ENCODE measurements at regions not wholly inside any gene's neighbourhood (a gene's known extent, or its start where the extent isn't known, plus 50 kb on each side); places are given as distances from the start of the nearest gene placed in this dataset.

DNA sequence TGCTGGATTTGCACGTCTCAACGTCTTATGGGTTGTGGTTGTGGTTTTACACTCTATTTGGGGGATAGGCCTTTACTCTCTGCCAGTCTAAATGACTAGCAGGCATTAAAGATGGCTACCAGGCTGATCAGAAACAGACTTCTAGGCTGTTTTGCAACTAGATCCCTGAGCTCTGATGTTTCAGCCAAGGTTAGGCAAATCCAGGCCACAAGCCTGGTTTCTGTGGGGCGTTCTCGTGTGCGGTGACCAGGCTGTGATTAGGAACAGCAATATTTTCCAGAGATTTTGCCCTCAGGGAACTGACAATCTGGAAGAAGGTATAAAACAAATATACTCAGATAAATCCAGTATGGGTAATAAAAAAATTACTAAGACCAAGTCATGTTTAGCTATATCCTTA is 502.4 kb downstream of the INSC start:
- Histone ChIP-seq H3K79me2 (ENCODE audit: insufficient read depth, low read length) (no peaks in the 10 kb centered on the region), H3K36me3 (replicated peaks in 1 of 2; ENCODE audit: control insufficient read depth in 1 of 2, insufficient read depth in 2 of 2, low read length in 2 of 2) (no peaks in the 10 kb centered on the region), H3K27ac (ENCODE audit: low read depth in 1 of 2, low read length in 2 of 2) (no peak overlapping the region), H2AFZ (ENCODE audit: insufficient read depth, low read depth, low read length, poor library complexity, severe bottlenecking) (no peak overlapping the region), H3K9me3 (replicated peaks in 1 of 2; ENCODE audit: control insufficient read depth in 1 of 2, insufficient read depth in 1 of 2, low read length in 2 of 2) (peaks cover 0 to 3% of the 10 kb centered on the region in 2 donors), H3K4me3 (replicated peaks in 1 of 3; ENCODE audit: low read depth in 2 of 3, low read length in 3 of 3) (no peak overlapping the region), H3K4me2 (replicated peaks; ENCODE audit: extremely low read depth, low read length, poor library complexity, severe bottlenecking) (no peak overlapping the region), H3K4me1 (ENCODE audit: control insufficient read depth in 1 of 2, insufficient read depth in 2 of 2, low read length in 2 of 2) (no peaks in the 10 kb centered on the region), H4K20me1 (ENCODE audit: insufficient read depth, low read length) (no peaks in the 10 kb centered on the region), H3K27me3 (ENCODE audit: control insufficient read depth in 2 of 2, insufficient read depth in 2 of 2, low read length in 2 of 2) (no peaks in the 10 kb centered on the region), H3K9ac (ENCODE audit: insufficient read depth, low read length, poor library complexity, severe bottlenecking) (no peak overlapping the region)
- intact Hi-C loops (cut with micrococcal nuclease), result no loop called here
- Mint-ChIP-seq H3K27ac (no peak overlapping the region), H3K4me3 (no peak overlapping the region), H3K36me3 (no peaks in the 10 kb centered on the region), H3K27me3 (ENCODE audit: low read depth in 3 of 3) (peaks cover 0 to 6% (median 5%) of the 10 kb centered on the region in 3 donors), H3K4me1 (peaks cover 2% of the 10 kb centered on the region), H3K9me3 (peaks cover 0 to 6% (median 1%) of the 10 kb centered on the region in 7 donors)
- no peak for DNase-seq
- 60% methylated on average over 2 of the region's 5 CpGs for WGBS (ENCODE audit: insufficient coverage)
- no peak for TF ChIP-seq CTCF (IDR thresholded peaks at IDR 0.05)

DNA sequence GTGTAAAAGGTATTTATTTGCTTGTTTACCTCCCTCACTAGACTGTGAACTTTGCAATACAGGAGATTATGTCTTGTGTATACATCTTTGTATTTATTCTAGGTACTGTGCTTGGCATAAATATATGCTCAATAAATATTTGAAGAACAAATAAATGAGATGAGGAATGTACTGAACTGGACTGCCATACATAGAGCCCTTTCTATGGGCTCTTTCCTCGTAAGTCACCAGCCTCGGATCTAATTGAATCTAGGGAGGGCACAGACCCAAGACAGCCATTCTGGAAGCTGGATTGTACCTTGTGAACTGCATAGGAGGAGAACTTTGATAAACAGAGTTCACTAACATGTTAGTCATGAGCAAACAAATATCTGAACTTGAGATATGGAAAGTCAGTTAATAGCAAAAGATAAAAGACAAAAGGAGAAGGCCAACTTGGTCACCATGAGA is 503.9 kb downstream of the INSC start:
- no peaks in the 10 kb centered on the region for H3K79me2 ChIP-seq (ENCODE audit: insufficient read depth, low read length)
- H3K27ac ChIP-seq (ENCODE audit: low read depth in 1 of 2, low read length in 2 of 2), result no peak overlapping the region
- peaks cover 0 to 3% of the 10 kb centered on the region in 2 donors for H3K9me3 ChIP-seq (replicated peaks in 1 of 2; ENCODE audit: control insufficient read depth in 1 of 2, insufficient read depth in 1 of 2, low read length in 2 of 2)
- no peak for TF ChIP-seq CTCF (IDR thresholded peaks at IDR 0.05)
- no peak for DNase-seq
- no peak overlapping the region for H2AFZ ChIP-seq (ENCODE audit: insufficient read depth, low read depth, low read length, poor library complexity, severe bottlenecking)
- no peak overlapping the region for H3K9ac ChIP-seq (ENCODE audit: insufficient read depth, low read length, poor library complexity, severe bottlenecking)
- Mint-ChIP-seq H3K27me3 (ENCODE audit: low read depth in 3 of 3) (peaks cover 0 to 9% (median 6%) of the 10 kb centered on the region in 3 donors), H3K4me1 (peaks cover 2% of the 10 kb centered on the region), H3K9me3 (peaks cover 0 to 6% (median 1%) of the 10 kb centered on the region in 7 donors), H3K4me3 (no peak overlapping the region), H3K36me3 (no peaks in the 10 kb centered on the region), H3K27ac (no peak overlapping the region)
- intact Hi-C loops (cut with micrococcal nuclease), result no loop called here
- no peaks in the 10 kb centered on the region for H3K4me1 ChIP-seq (ENCODE audit: control insufficient read depth in 1 of 2, insufficient read depth in 2 of 2, low read length in 2 of 2)
- no peaks in the 10 kb centered on the region for H4K20me1 ChIP-seq (ENCODE audit: insufficient read depth, low read length)
- H3K27me3 ChIP-seq (ENCODE audit: control insufficient read depth in 2 of 2, insufficient read depth in 2 of 2, low read length in 2 of 2), result no peaks in the 10 kb centered on the region
- WGBS (ENCODE audit: insufficient coverage), result no CpG with 5 or more reads among the region's 2 CpGs
- H3K4me3 ChIP-seq (replicated peaks in 1 of 3; ENCODE audit: low read depth in 2 of 3, low read length in 3 of 3), result no peak overlapping the region
- no peaks in the 10 kb centered on the region for H3K36me3 ChIP-seq (replicated peaks in 1 of 2; ENCODE audit: control insufficient read depth in 1 of 2, insufficient read depth in 2 of 2, low read length in 2 of 2)
- H3K4me2 ChIP-seq (replicated peaks; ENCODE audit: extremely low read depth, low read length, poor library complexity, severe bottlenecking), result no peak overlapping the region
